H9 (cell line): ENCODE measurements at regions not wholly inside any gene's neighbourhood (a gene's known extent, or its start where the extent isn't known, plus 50 kb on each side); places are given as distances from the start of the nearest gene placed in this dataset.

Source experiments
- DNase-seq: peaks from one replicate; pipeline ENCODE4 v3.0.0-alpha.2; 2017
- H2AFZ ChIP-seq: one replicate; pipeline ENCODE4 v1.6.1; 2013; ENCODE audit warnings: mild to moderate bottlenecking, low read length, control low read depth, moderate library complexity
- H2AK5ac ChIP-seq: 2 replicates; pipeline ENCODE4 v1.6.1; 2013; ENCODE audit warnings: low read length, control low read depth, mixed read lengths; ENCODE audit not compliant: insufficient read length
- H2BK120ac ChIP-seq: one replicate; pipeline ENCODE4 v1.6.1; 2013; ENCODE audit warnings: low read depth, mild to moderate bottlenecking, low read length, control low read depth, inconsistent platforms; ENCODE audit not compliant: poor library complexity, severe bottlenecking
- H2BK12ac ChIP-seq: 2 replicates; pipeline ENCODE4 v1.6.1; 2013; ENCODE audit warnings: low read length, control low read depth, mixed read lengths, low read depth; ENCODE audit not compliant: insufficient read length
- H2BK15ac ChIP-seq: 2 replicates; pipeline ENCODE4 v1.6.1; 2013; ENCODE audit warnings: low read depth, low read length, control low read depth
- H2BK20ac ChIP-seq: one replicate; pipeline ENCODE4 v1.6.1; 2013; ENCODE audit warnings: low read depth, mild to moderate bottlenecking, low read length, control low read depth, inconsistent platforms; ENCODE audit not compliant: poor library complexity, severe bottlenecking
- H2BK5ac ChIP-seq: 2 replicates; pipeline ENCODE4 v1.6.1; 2013; ENCODE audit warnings: low read length, control low read depth, mixed read lengths; ENCODE audit not compliant: insufficient read length
- H3K14ac ChIP-seq: 2 replicates; pipeline ENCODE4 v1.6.1; 2013; ENCODE audit warnings: low read length, control low read depth; ENCODE audit not compliant: insufficient read depth
- H3K18ac ChIP-seq: 2 replicates; pipeline ENCODE4 v1.6.1; 2013; ENCODE audit warnings: low read depth, mild to moderate bottlenecking, mixed read lengths, low read length, control low read depth; ENCODE audit not compliant: insufficient read length
- H3K23ac ChIP-seq: 2 replicates; pipeline ENCODE4 v1.6.1; 2013; ENCODE audit warnings: low read length, control low read depth, mixed read lengths, low read depth; ENCODE audit not compliant: insufficient read length
- H3K23me2 ChIP-seq: 2 replicates; pipeline ENCODE4 v1.6.1; 2013; ENCODE audit warnings: low read depth, mild to moderate bottlenecking, mixed read lengths, low read length, control low read depth; ENCODE audit not compliant: insufficient read length, poor library complexity, severe bottlenecking
- H3K27ac ChIP-seq: 2 replicates; pipeline ENCODE4 v1.5.1; 2013; ENCODE audit warnings: low read length, control low read depth, mixed read lengths, low read depth; ENCODE audit not compliant: insufficient read length
- H3K27me3 ChIP-seq: 2 replicates; pipeline ENCODE4 v1.6.1; 2013; ENCODE audit warnings: low read length, control low read depth, inconsistent platforms; ENCODE audit not compliant: insufficient read depth
- H3K4ac ChIP-seq: 2 replicates; pipeline ENCODE4 v1.6.1; 2013; ENCODE audit warnings: low read depth, mild to moderate bottlenecking, control low read depth, inconsistent platforms, low read length, moderate library complexity
- H3K4me1 ChIP-seq: 2 replicates; pipeline ENCODE4 v1.6.1; 2013; ENCODE audit warnings: low read length, control low read depth, inconsistent platforms; ENCODE audit not compliant: insufficient read depth
- H3K4me2 ChIP-seq: 2 replicates; pipeline ENCODE4 v1.6.1; 2013; ENCODE audit warnings: low read length, control low read depth, mixed read lengths; ENCODE audit not compliant: insufficient read length, insufficient read depth
- H3K56ac ChIP-seq: 2 replicates; pipeline ENCODE4 v1.6.1; 2013; ENCODE audit warnings: low read depth, mild to moderate bottlenecking, mixed read lengths, low read length, control low read depth; ENCODE audit not compliant: insufficient read length
- H3K79me1 ChIP-seq: 2 replicates; pipeline ENCODE4 v1.6.1; 2013; ENCODE audit warnings: low read depth, mild to moderate bottlenecking, moderate library complexity, low read length, control low read depth, inconsistent platforms; ENCODE audit not compliant: insufficient read depth, poor library complexity, severe bottlenecking
- H3K79me2 ChIP-seq: 2 replicates; pipeline ENCODE4 v1.6.1; 2013; ENCODE audit warnings: low read length, control low read depth, inconsistent platforms; ENCODE audit not compliant: insufficient read depth
- H3K9ac ChIP-seq: 2 replicates; pipeline ENCODE4 v1.6.1; 2013; ENCODE audit warnings: low read length, control low read depth, mixed read lengths; ENCODE audit not compliant: insufficient read length; ENCODE audit errors: extremely low read depth
- H3K9me3 ChIP-seq: one replicate; pipeline ENCODE4 v1.6.1; 2013; ENCODE audit warnings: low read depth, low read length, inconsistent platforms; ENCODE audit not compliant: control insufficient read depth
- H3T11ph ChIP-seq: one replicate; pipeline ENCODE4 v1.6.1; 2013; ENCODE audit warnings: mild to moderate bottlenecking, low read length, control low read depth, inconsistent platforms
- H4K20me1 ChIP-seq: one replicate; pipeline ENCODE4 v1.6.1; 2013; ENCODE audit not compliant: control insufficient read depth, insufficient read length, insufficient read depth
- H4K5ac ChIP-seq: 2 replicates; pipeline ENCODE4 v1.6.1; 2013; ENCODE audit warnings: low read depth, mild to moderate bottlenecking, mixed read lengths, low read length, control low read depth; ENCODE audit not compliant: insufficient read length
- H4K8ac ChIP-seq: replicated peaks from 2 replicates; pipeline ENCODE4 v1.6.1; 2013; ENCODE audit warnings: low read length, control low read depth, mixed read lengths, low read depth; ENCODE audit not compliant: insufficient read length
- H4K91ac ChIP-seq: 2 replicates; pipeline ENCODE4 v1.6.1; 2013; ENCODE audit warnings: low read depth, mild to moderate bottlenecking, moderate library complexity, mixed read lengths, low read length, control low read depth; ENCODE audit not compliant: insufficient read length
- H3K27ac Mint-ChIP-seq, 3 experiments: 2 replicates in 2 of 3; 3 replicates in 1 of 3; pipeline ENCODE4 v1.8.0; 2020 to 2021; ENCODE audit warnings: mixed read lengths in 3 of 3, mild to moderate bottlenecking in 1 of 3, moderate library complexity in 1 of 3
- H3K27me3 Mint-ChIP-seq: 2 replicates; pipeline ENCODE4 v1.8.0; 2021; ENCODE audit warnings: low read depth, mild to moderate bottlenecking, moderate library complexity, mixed read lengths
- H3K36me3 Mint-ChIP-seq, 3 experiments: 2 replicates in 2 of 3; 3 replicates in 1 of 3; pipeline ENCODE4 v1.8.0; 2020 to 2021; ENCODE audit warnings: low read depth in 3 of 3, mixed read lengths in 3 of 3; ENCODE audit not compliant: insufficient read depth in 1 of 3
- H3K4me1 Mint-ChIP-seq, 2 experiments: 2 replicates each; pipeline ENCODE4 v1.8.0; 2020; ENCODE audit warnings: mixed read lengths in 2 of 2
- H3K4me3 Mint-ChIP-seq, 2 experiments: 2 replicates in 1 of 2; 3 replicates in 1 of 2; pipeline ENCODE4 v1.8.0; 2020 to 2021; ENCODE audit warnings: mild to moderate bottlenecking in 2 of 2, mixed read lengths in 2 of 2, moderate library complexity in 1 of 2
- H3K9me3 Mint-ChIP-seq, 2 experiments: 2 replicates in 1 of 2; 3 replicates in 1 of 2; pipeline ENCODE4 v1.8.0; 2020; ENCODE audit warnings: mild to moderate bottlenecking in 2 of 2, mixed read lengths in 2 of 2, moderate library complexity in 1 of 2
- WGBS: extraction: QIAGEN DNeasy Blood & Tissue Kit; methylation state at CpG from one replicate; pipeline ENCODE4 v1.1.7; 2013; ENCODE audit warnings: missing lambda C conversion rate, low lambda C conversion rate, mixed read lengths; ENCODE audit not compliant: insufficient read length; ENCODE audit errors: extremely low coverage; 5-methylcytosine and 5-hydroxymethylcytosine counted together
- TF ChIP-seq, protein P1 (sequence below): fragments of 200-600 bp; sonication (generic); conservative IDR thresholded peaks from 3 replicates; pipeline ENCODE4 v1.8.0; 2021; ENCODE audit warnings: antibody characterized with exemption, mild to moderate bottlenecking

DNA sequence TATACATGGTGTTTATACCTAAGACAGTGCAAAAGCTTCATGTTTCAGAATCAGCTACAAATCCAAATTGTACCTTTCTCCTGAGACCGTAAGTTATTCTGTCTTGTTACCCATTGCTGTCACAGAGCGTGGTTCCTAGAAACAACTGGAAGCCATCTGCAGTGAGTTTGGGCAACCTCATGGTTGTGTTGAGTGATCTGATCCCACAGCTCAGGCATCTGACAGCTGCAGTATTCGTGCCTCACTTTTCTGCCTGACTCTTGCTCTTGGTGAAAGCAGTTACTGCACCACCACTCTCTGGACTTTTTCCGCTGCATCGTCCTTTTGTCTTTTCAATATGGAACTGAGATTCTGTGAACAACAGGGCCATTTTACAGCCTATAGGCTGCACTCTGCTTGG is 752.6 kb downstream of the MAFB start:
- no CpG with 5 or more reads among the region's 5 CpGs for WGBS

More for the DNA sequence above, 752.6 kb downstream of the MAFB start:
- Histone ChIP-seq H2BK15ac (no peak overlapping the region), H3K18ac (no peak overlapping the region), H3K23ac (no peak overlapping the region), H2BK12ac (no peak overlapping the region), H3K23me2 (no peaks in the 10 kb centered on the region), H3K79me2 (no peaks in the 10 kb centered on the region), H2AK5ac (no peak overlapping the region), H2BK5ac (no peak overlapping the region), H3K27ac (no peak overlapping the region), H4K20me1 (no peaks in the 10 kb centered on the region), H3K27me3 (no peaks in the 10 kb centered on the region), H3K56ac (no peak overlapping the region), H2AFZ (no peak overlapping the region), H3K9ac (no peak overlapping the region), H3K4me1 (no peaks in the 10 kb centered on the region), H3T11ph (no peak overlapping the region), H3K14ac (no peak overlapping the region), H2BK120ac (no peak overlapping the region), H4K91ac (no peak overlapping the region), H4K8ac (no peak overlapping the region), H2BK20ac (no peak overlapping the region), H3K79me1 (no peaks in the 10 kb centered on the region), H3K4ac (no peak overlapping the region), H3K4me2 (no peak overlapping the region), H4K5ac (no peak overlapping the region), H3K9me3 (no peaks in the 10 kb centered on the region)
- DNase-seq = no peak
- TF ChIP-seq, protein P1, sequence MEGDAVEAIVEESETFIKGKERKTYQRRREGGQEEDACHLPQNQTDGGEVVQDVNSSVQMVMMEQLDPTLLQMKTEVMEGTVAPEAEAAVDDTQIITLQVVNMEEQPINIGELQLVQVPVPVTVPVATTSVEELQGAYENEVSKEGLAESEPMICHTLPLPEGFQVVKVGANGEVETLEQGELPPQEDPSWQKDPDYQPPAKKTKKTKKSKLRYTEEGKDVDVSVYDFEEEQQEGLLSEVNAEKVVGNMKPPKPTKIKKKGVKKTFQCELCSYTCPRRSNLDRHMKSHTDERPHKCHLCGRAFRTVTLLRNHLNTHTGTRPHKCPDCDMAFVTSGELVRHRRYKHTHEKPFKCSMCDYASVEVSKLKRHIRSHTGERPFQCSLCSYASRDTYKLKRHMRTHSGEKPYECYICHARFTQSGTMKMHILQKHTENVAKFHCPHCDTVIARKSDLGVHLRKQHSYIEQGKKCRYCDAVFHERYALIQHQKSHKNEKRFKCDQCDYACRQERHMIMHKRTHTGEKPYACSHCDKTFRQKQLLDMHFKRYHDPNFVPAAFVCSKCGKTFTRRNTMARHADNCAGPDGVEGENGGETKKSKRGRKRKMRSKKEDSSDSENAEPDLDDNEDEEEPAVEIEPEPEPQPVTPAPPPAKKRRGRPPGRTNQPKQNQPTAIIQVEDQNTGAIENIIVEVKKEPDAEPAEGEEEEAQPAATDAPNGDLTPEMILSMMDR = no peak
- H3K27me3 Mint-ChIP-seq = no peaks in the 10 kb centered on the region
- H3K36me3 Mint-ChIP-seq = no peaks in the 10 kb centered on the region
- no peak overlapping the region for H3K4me3 Mint-ChIP-seq
- no peak overlapping the region for H3K27ac Mint-ChIP-seq
- no peaks in the 10 kb centered on the region for H3K9me3 Mint-ChIP-seq
- no peaks in the 10 kb centered on the region for H3K4me1 Mint-ChIP-seq
